Progenitor cell of endocrine pancreas (in vitro differentiated cells): ENCODE measurements at regions not wholly inside any gene's neighbourhood (a gene's known extent, or its start where the extent isn't known, plus 50 kb on each side); places are given as distances from the start of the nearest gene placed in this dataset.

Source experiments
- DNase-seq: peaks from one replicate; pipeline ENCODE4 v3.0.0; 2021; ENCODE audit warnings: low spot score; ENCODE audit not compliant: unreplicated experiment
- H3K27ac Mint-ChIP-seq: 2 replicates; pipeline ENCODE4 v1.8.0; 2021; ENCODE audit warnings: mild to moderate bottlenecking, moderate library complexity, mixed read lengths
- H3K27me3 Mint-ChIP-seq: 2 replicates; pipeline ENCODE4 v1.8.0; 2021; ENCODE audit warnings: mixed read lengths
- H3K36me3 Mint-ChIP-seq: 2 replicates; pipeline ENCODE4 v1.8.0; 2022; ENCODE audit warnings: mixed read lengths; ENCODE audit not compliant: insufficient read depth
- H3K4me1 Mint-ChIP-seq: 2 replicates; pipeline ENCODE4 v1.8.0; 2021; ENCODE audit warnings: low read depth, mixed read lengths
- H3K4me3 Mint-ChIP-seq: 2 replicates; pipeline ENCODE4 v1.8.0; 2021; ENCODE audit warnings: low read depth, mild to moderate bottlenecking, moderate library complexity, mixed read lengths
- H3K9me3 Mint-ChIP-seq: 2 replicates; pipeline ENCODE4 v1.8.0; 2021; ENCODE audit warnings: low read depth, mixed read lengths
- TF ChIP-seq, protein P1 (sequence below): fragments of 200-600 bp; sonication (generic); IDR thresholded peaks from one replicate; pipeline ENCODE4 v1.5.0; 2021; ENCODE audit warnings: antibody characterized with exemption, mild to moderate bottlenecking; ENCODE audit not compliant: unreplicated experiment

DNA sequence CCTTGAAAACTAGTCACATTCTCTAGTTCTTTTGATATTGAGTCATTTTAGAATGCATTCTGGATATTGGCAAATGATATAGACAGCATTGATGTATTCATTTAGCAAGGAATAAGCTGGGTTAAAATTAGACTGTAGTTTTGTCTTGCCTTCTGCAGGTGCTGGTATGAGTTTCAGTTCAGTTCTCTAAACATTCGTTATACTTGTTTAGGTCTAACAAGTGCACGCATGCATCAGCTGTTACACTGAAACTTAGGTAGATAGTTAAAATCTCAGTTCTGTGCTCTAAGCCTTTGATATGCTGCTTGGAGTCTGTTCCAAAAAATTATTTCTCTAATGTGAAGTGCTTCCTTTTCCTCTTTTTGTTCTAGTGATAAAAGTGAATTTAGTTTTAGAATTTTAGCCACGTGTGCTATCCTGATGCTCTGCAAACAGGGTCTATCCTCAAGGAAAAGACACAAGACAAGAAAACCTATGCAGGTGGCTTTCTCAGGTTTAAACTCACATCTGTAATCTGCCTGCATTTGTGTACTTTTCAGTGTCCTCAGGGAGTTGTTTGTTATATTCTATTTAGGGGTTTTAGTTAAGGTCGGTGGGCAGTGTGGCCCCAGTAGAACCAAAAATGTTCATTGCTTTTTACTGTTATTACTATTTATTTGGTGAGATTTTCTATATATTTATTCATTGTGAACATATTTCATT lies 409.0 kb downstream of the CDC14C start:
- Mint-ChIP-seq H3K27me3 (no peaks in the 10 kb centered on the region), H3K4me1 (no peaks in the 10 kb centered on the region), H3K4me3 (no peak overlapping the region), H3K27ac (no peak overlapping the region), H3K9me3 (no peaks in the 10 kb centered on the region), H3K36me3 (no peaks in the 10 kb centered on the region)
- TF ChIP-seq, protein P1, sequence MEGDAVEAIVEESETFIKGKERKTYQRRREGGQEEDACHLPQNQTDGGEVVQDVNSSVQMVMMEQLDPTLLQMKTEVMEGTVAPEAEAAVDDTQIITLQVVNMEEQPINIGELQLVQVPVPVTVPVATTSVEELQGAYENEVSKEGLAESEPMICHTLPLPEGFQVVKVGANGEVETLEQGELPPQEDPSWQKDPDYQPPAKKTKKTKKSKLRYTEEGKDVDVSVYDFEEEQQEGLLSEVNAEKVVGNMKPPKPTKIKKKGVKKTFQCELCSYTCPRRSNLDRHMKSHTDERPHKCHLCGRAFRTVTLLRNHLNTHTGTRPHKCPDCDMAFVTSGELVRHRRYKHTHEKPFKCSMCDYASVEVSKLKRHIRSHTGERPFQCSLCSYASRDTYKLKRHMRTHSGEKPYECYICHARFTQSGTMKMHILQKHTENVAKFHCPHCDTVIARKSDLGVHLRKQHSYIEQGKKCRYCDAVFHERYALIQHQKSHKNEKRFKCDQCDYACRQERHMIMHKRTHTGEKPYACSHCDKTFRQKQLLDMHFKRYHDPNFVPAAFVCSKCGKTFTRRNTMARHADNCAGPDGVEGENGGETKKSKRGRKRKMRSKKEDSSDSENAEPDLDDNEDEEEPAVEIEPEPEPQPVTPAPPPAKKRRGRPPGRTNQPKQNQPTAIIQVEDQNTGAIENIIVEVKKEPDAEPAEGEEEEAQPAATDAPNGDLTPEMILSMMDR, result no peak
- no peak for DNase-seq

DNA sequence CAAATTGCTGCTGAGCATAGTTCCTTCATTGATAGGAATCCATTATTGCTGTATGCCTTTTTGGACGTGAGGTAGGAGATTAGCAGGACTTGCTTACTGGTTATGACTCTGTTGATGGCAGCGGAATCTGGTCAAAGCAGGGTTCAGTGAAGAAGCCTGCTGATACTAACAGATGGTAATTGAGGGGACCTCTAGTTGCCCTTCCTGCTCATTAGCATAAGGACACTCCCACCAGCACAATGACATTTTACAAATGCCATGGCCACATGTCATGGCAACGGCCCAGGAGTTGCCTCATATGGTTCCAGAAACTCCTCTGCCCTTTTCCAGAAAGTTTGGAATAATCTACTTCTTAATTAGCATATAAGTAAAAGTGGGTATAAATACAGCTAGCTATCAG lies 417.5 kb downstream of the CDC14C start:
- H3K4me3 Mint-ChIP-seq, result no peak overlapping the region
- H3K36me3 Mint-ChIP-seq, result no peaks in the 10 kb centered on the region
- DNase-seq, result no peak
- no peaks in the 10 kb centered on the region for H3K9me3 Mint-ChIP-seq
- H3K4me1 Mint-ChIP-seq, result no peaks in the 10 kb centered on the region
- TF ChIP-seq, protein P1, result no peak
- no peaks in the 10 kb centered on the region for H3K27me3 Mint-ChIP-seq
- H3K27ac Mint-ChIP-seq, result no peak overlapping the region

DNA sequence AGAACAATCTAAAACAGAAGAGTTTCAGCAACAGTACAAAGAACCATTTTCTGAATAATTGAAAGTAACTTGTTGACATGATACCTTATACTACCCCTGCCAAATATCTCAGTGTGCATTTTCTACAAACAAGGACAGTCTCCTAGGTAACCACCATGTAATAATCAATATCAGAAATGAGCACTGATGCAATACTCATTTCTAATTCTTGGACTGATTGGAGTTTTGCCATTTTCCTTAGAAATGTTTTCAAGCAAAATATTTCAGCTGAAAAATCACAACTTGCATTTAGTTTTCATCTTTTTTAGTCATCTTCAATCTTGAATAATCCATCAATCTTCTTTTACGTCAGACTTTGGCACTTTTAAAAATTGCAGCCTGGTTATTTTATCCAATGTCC lies 420.2 kb downstream of the CDC14C start:
- Mint-ChIP-seq H3K4me3 (no peak overlapping the region), H3K36me3 (no peaks in the 10 kb centered on the region), H3K27me3 (no peaks in the 10 kb centered on the region), H3K27ac (no peak overlapping the region), H3K9me3 (no peaks in the 10 kb centered on the region), H3K4me1 (no peaks in the 10 kb centered on the region)
- DNase-seq, result no peak
- TF ChIP-seq, protein P1, result no peak

- H3K27ac Mint-ChIP-seq, result no peak overlapping the region
- H3K4me1 Mint-ChIP-seq, result no peaks in the 10 kb centered on the region
- no peaks in the 10 kb centered on the region for H3K36me3 Mint-ChIP-seq
- H3K27me3 Mint-ChIP-seq, result no peaks in the 10 kb centered on the region
- no peak for DNase-seq
- no peaks in the 10 kb centered on the region for H3K9me3 Mint-ChIP-seq
- TF ChIP-seq, protein P1, result no peak
- no peak overlapping the region for H3K4me3 Mint-ChIP-seq
Measured at GRCh38 chr7:49346195-49346899, 422.0 kb downstream of the CDC14C start.

DNA sequence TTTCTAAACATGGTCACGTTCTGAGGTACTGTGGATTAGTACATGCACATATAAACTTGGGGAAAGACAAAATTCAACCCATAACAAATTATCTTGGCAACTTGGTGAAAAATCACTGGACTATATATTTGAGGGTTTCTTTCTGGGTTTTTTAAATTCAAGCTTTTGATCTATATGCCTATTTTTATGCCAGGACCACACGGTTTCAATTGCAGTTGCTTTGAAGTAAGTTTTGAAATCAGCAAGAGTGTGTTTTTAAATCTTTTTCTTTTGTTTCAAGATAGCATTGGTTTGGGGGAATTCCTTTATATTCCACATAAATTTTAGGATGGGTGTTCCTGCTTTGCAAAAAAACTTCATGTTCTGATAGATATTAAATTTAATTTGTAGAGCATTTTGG lies 406.4 kb upstream of the VWC2 start:
- DNase-seq, result no peak
- H3K27ac Mint-ChIP-seq, result no peak overlapping the region
- H3K4me3 Mint-ChIP-seq, result no peak overlapping the region
- TF ChIP-seq, protein P1, result no peak
- peaks cover 4% of the 10 kb centered on the region for H3K9me3 Mint-ChIP-seq
- H3K36me3 Mint-ChIP-seq, result no peaks in the 10 kb centered on the region
- no peaks in the 10 kb centered on the region for H3K4me1 Mint-ChIP-seq
- H3K27me3 Mint-ChIP-seq, result no peaks in the 10 kb centered on the region
